ENCODE measurements at regions not wholly inside any gene's neighbourhood (a gene's known extent, or its start where the extent isn't known, plus 50 kb on each side); places are given as distances from the start of the nearest gene placed in this dataset.

- Histone ChIP-seq H3K18ac (ENCODE audit: extremely low read depth, low read length) (no peak overlapping the region), H3K27ac (ENCODE audit: low read depth, low read length) (no peak overlapping the region), H3K9me3 (ENCODE audit: insufficient read depth in 2 of 2, low read depth in 1 of 2, low read length in 1 of 2) (no peaks in the 10 kb centered on the region), H2BK20ac (ENCODE audit: low read length) (no peak overlapping the region), H3K56ac (replicated peaks; ENCODE audit: insufficient read length, low read depth, low read length) (no peak overlapping the region), H2BK120ac (replicated peaks; ENCODE audit: low read depth, low read length) (no peak overlapping the region), H4K20me1 (replicated peaks in 1 of 2; ENCODE audit: control insufficient read depth in 1 of 2, insufficient read depth in 2 of 2, low read length in 2 of 2) (no peaks in the 10 kb centered on the region), H3K27me3 (replicated peaks in 1 of 4; ENCODE audit: control insufficient read depth in 3 of 4, extremely low read depth in 1 of 4, insufficient read depth in 3 of 4, low read length in 3 of 4) (no peaks in the 10 kb centered on the region), H4K5ac (ENCODE audit: insufficient read length, low read depth, low read length) (no peak overlapping the region), H3K23ac (ENCODE audit: insufficient read length) (no peak overlapping the region), H3K4me2 (ENCODE audit: insufficient read depth in 1 of 2, low read depth in 2 of 2, low read length in 2 of 2) (no peak overlapping the region), H2BK5ac (ENCODE audit: low read depth, low read length) (no peak overlapping the region), H3K79me1 (ENCODE audit: low read depth, low read length) (no peaks in the 10 kb centered on the region), H3K4ac (replicated peaks; ENCODE audit: insufficient read length, low read depth, low read length) (no peak overlapping the region), H3K23me2 (ENCODE audit: low read depth, low read length) (no peaks in the 10 kb centered on the region), H2AK5ac (ENCODE audit: low read depth, low read length) (no peak overlapping the region), H2BK15ac (ENCODE audit: low read length) (no peak overlapping the region), H2AFZ (ENCODE audit: low read length) (no peak overlapping the region), H3K36me3 (ENCODE audit: control insufficient read depth in 2 of 4, insufficient read depth in 4 of 4, low read length in 3 of 4) (no peaks in the 10 kb centered on the region), H4K91ac (replicated peaks; ENCODE audit: insufficient read length, low read length) (no peak overlapping the region), H3K9ac (replicated peaks in 1 of 4; ENCODE audit: extremely low read depth in 1 of 4, low read depth in 3 of 4, low read length in 3 of 4) (no peak overlapping the region), H3K79me2 (ENCODE audit: control insufficient read depth in 1 of 2, insufficient read depth in 2 of 2, low read length in 2 of 2) (no peaks in the 10 kb centered on the region), H3K4me3 (ENCODE audit: extremely low read depth in 1 of 4, insufficient read depth in 2 of 4, low read depth in 3 of 4, low read length in 4 of 4) (no peak overlapping the region), H3K4me1 (replicated peaks in 1 of 4; ENCODE audit: control insufficient read depth in 3 of 4, insufficient read depth in 4 of 4, low read length in 3 of 4) (no peaks in the 10 kb centered on the region), H4K8ac (ENCODE audit: extremely low read depth, insufficient read depth, low read length) (no peak overlapping the region), H3K14ac (ENCODE audit: insufficient read length) (no peak overlapping the region), H2BK12ac (ENCODE audit: low read depth, low read length) (no peak overlapping the region)
- POLR2A ChIA-PET (ENCODE audit: partially characterized antibody) = no interaction called here
- TF ChIP-seq BACH1 (IDR thresholded peaks at IDR 0.05; ENCODE audit: low read length) (no peak), HDAC6 (IDR thresholded peaks at IDR 0.05; ENCODE audit: low read depth, low read length) (no peak), BCL11A (IDR thresholded peaks at IDR 0.05; ENCODE audit: low read depth in 2 of 2, low read length in 2 of 2) (no peak)
- DNase-seq (ENCODE audit: low read depth in 1 of 2, low spot score in 2 of 2) (no peak), FAIRE-seq (no peak)
- CTCF ChIA-PET (ENCODE audit: partially characterized antibody) = interaction anchor here (0.7 to 1.6 kb wide), 2 partner anchors 15 to 675 kb away, joined by 3 read pairs; no protein-coding TSS in a partner anchor
- 92% methylated on average over 4 of the region's 4 CpGs; no CpG with 5 or more reads in 1 of the 2 experiments for WGBS, 2 experiments (ENCODE audit: extremely low coverage in 1 of 2, insufficient coverage in 1 of 2, insufficient read length in 1 of 2, insufficient replicate concordance in 2 of 2, low coverage in 1 of 2, low lambda C conversion rate in 2 of 2, missing lambda C conversion rate in 1 of 2)
Measured at GRCh38 chr12:115078334-115078733, 394.4 kb upstream of the TBX3 start.

Measured in H1 (cell line).